ENCODE measurements at regions not wholly inside any gene's neighbourhood (a gene's known extent, or its start where the extent isn't known, plus 50 kb on each side); places are given as distances from the start of the nearest gene placed in this dataset.

- TF ChIP-seq EP300 (IDR thresholded peaks at IDR 0.05; ENCODE audit: borderline replicate concordance) (no peak), REST (IDR thresholded peaks at IDR 0.05; ENCODE audit: low read depth) (no peak), RAD21 (IDR thresholded peaks at IDR 0.05; ENCODE audit: low read depth) (no peak), EGR1 (IDR thresholded peaks at IDR 0.05) (no peak), TAF1 (IDR thresholded peaks at IDR 0.05; ENCODE audit: low read depth) (no peak), CEBPB (IDR thresholded peaks at IDR 0.05) (no peak), CREB1 (IDR thresholded peaks at IDR 0.05; ENCODE audit: low read depth) (no peak), TEAD4 (IDR thresholded peaks at IDR 0.05) (no peak), USF1 (IDR thresholded peaks at IDR 0.05) (no peak), MAX (IDR thresholded peaks at IDR 0.05) (no peak), NFIC (IDR thresholded peaks at IDR 0.05) (no peak), FOXM1 (IDR thresholded peaks at IDR 0.05; ENCODE audit: borderline replicate concordance, low read depth) (no peak)
These were observed 1174.6 kb downstream of the CDH12 start for GRCh38 chr5:21678526-21678925.

Measured in Ishikawa (cell line).